GM06990 (cell line): ENCODE measurements at regions not wholly inside any gene's neighbourhood (a gene's known extent, or its start where the extent isn't known, plus 50 kb on each side); places are given as distances from the start of the nearest gene placed in this dataset.

Source experiments
- DNase-seq: peaks from one replicate; pipeline ENCODE4 v3.0.0-alpha.2; 2011; ENCODE audit not compliant: insufficient read length; ENCODE audit errors: extremely low read depth
- H3K27me3 ChIP-seq: replicated peaks from 2 replicates; pipeline ENCODE4 v1.6.0; 2011; ENCODE audit warnings: low read length; ENCODE audit not compliant: control insufficient read depth, insufficient read depth
- H3K36me3 ChIP-seq: 2 replicates; pipeline ENCODE4 v1.5.1; 2011; ENCODE audit warnings: low read length; ENCODE audit not compliant: control insufficient read depth, insufficient read depth
- H3K4me3 ChIP-seq: replicated peaks from 2 replicates; pipeline ENCODE4 v1.5.1; 2011; ENCODE audit warnings: low read depth, mild to moderate bottlenecking, control low read depth, low read length
- CTCF ChIP-seq: IDR thresholded peaks from 2 replicates; pipeline ENCODE4 v1.5.1; 2011; ENCODE audit warnings: low read length, control low read depth, mild to moderate bottlenecking, inconsistent platforms; ENCODE audit not compliant: insufficient read depth, poor library complexity, severe bottlenecking

- TF ChIP-seq CTCF, result no peak
- Histone ChIP-seq H3K36me3 (no peaks in the 10 kb centered on the region), H3K27me3 (no peaks in the 10 kb centered on the region), H3K4me3 (no peak overlapping the region)
- DNase-seq, result no peak
These were observed 419.4 kb upstream of the IRX4 start for GRCh38 chr5:2302169-2302568.

DNA sequence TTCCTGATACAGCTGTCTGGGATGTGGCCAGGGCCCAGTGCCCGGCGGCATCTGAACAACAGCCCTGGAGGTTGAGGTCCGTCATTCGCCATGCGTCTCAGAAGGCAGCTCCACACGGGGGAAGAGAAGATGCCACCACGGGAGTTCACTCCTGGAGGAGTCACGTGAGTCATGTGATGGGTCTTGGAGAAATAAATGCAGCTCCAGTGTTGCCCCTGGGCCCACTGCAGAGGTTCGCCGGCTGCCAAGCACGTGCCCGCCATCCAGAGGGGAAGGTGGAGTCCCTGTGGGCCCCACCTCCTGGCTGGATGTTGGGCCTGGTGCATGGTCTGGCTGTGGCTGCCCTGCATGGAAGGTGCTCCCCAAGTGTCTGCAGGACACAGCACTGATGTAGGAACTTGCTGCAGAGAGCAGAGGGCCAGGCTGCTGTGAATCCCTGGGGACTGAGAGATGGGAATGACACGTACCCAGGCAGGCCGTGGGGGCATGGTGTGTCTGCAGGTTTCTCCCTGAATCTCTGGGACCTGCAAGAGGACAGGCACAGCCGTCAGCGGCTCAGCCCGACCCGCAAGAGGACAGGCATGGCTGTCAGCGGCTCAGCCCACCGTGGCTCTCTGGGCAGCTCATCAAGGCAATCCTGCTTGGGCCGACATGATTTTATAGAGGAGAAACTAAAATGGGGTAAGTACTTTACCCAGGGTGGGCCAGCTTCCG is 418.3 kb upstream of the IRX4 start:
- no peak for TF ChIP-seq CTCF
- no peak for DNase-seq
- Histone ChIP-seq H3K4me3 (no peak overlapping the region), H3K27me3 (no peaks in the 10 kb centered on the region), H3K36me3 (no peaks in the 10 kb centered on the region)

DNA sequence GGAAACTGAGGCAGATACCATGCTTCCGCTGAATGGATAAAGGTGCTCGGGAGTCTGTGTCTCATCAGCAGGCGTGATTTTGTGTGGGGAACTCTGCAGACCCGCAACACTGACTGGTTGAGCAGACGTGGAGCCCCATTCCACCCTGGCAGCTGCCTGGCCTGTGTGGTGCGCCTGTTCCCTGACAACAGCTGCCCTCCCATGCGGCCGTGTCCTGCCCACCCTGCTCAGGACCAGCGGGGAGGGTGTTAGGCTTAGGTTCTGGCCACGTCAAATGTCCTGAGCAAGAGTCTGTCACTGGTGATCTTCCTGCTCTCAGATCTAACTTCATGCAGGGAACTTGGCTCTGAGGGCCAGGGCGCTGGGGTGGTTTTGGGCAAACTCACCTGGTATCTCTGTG is 417.7 kb upstream of the IRX4 start:
- no peak for TF ChIP-seq CTCF
- Histone ChIP-seq H3K4me3 (no peak overlapping the region), H3K36me3 (no peaks in the 10 kb centered on the region), H3K27me3 (no peaks in the 10 kb centered on the region)
- DNase-seq, result no peak

GRCh38 chr5:2299388-2300220 is 416.9 kb upstream of the IRX4 start:
- H3K36me3 ChIP-seq, result no peaks in the 10 kb centered on the region
- TF ChIP-seq CTCF, result no peak
- no peak for DNase-seq
- H3K4me3 ChIP-seq, result no peak overlapping the region
- no peaks in the 10 kb centered on the region for H3K27me3 ChIP-seq

GRCh38 chr5:2298781-2299180 is 416.1 kb upstream of the IRX4 start:
- DNase-seq, result no peak
- TF ChIP-seq CTCF, result no peak
- no peaks in the 10 kb centered on the region for H3K36me3 ChIP-seq
- H3K27me3 ChIP-seq, result no peaks in the 10 kb centered on the region
- H3K4me3 ChIP-seq, result no peak overlapping the region
